Stimulated activated CD4-positive, alpha-beta T cell treated with anti-CD3 and anti-CD28 coated beads, Interleukin-4, amount 100 ng/mL, for 4 hours (primary cell): ENCODE measurements at regions not wholly inside any gene's neighbourhood (a gene's known extent, or its start where the extent isn't known, plus 50 kb on each side); places are given as distances from the start of the nearest gene placed in this dataset.
"Not testable (repeated sequence)": the region's sequence is repeated elsewhere in the genome, so short reads cannot be mapped to it uniquely, and the experiment has no call there.

Experiments
- DNase-seq, 2 experiments: peaks; one replicate each; pipeline ENCODE4 v3.0.0-alpha.2; 2020

- DNase-seq: no peak
These were observed 112.8 kb downstream of the DLEU7 start for GRCh38 chr13:50730496-50731351.

- DNase-seq: no peak
These were observed 112.1 kb downstream of the DLEU7 start for GRCh38 chr13:50731400-50731799.

GRCh38 chr13:50732712-50733111 is 110.8 kb downstream of the DLEU7 start:
- no peak for DNase-seq

- no peak for DNase-seq
These were observed 110.1 kb downstream of the DLEU7 start for GRCh38 chr13:50733392-50733791.

DNA sequence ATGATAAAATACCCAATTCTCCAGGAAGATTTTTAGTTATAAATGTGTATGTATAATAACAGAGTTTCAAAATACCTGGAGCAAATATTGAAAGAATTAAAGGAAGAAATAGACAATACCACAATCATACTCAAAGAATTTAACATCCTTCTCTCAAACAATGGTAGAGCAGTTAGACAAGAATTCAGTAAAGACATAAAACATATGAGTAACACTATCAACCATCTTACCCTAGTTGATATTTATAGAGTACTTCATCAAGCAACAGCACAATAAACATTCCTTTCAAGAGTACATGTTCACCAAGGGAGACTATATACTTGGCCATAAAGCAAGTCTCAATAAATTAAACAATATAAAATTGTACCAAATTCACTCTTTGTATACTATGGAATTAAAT is 108.4 kb downstream of the DLEU7 start:
- DNase-seq: no peak

GRCh38 chr13:50740052-50740741 is 103.3 kb downstream of the DLEU7 start:
- DNase-seq: no peak

DNA sequence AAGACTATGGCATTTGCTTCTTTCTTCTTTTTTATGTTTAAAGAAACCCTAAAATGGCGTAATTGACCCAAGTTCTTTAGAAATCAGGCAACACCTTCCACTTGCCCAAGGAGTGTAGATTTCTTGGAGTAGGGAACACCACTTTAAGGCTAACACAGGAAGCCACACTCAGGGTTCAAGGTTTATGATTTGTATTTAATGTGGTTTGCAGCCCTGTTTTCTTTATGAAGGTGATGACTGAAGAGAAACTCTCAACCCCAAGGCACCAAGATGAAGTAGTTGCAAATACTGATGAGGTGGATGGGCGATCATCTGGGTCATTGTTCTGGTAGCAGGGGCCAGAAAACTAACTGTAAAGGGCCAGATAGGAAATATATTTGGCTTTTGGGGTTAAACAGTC is 101.1 kb downstream of the DLEU7 start:
- DNase-seq: no peak

DNA sequence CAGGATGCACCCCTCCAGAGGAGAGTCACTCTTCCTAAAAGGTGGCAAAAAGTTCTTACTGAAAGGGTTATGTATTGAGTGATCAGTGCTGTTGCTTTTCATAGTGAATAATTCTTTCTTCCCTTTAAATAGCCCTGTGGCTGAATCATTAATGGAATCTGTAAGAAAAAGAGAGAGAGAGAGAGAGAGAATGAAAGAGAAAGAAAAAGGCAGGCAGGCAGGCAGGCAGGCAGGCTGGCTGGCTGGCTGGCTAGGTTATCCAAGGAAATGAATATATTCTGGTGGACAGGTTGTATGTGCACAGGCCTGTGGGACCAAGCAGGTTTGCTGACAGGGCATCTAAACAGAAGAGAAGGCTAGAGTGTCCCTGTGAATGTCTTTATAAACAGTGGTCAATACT is 100.5 kb downstream of the DLEU7 start:
- DNase-seq: no peak

DNA sequence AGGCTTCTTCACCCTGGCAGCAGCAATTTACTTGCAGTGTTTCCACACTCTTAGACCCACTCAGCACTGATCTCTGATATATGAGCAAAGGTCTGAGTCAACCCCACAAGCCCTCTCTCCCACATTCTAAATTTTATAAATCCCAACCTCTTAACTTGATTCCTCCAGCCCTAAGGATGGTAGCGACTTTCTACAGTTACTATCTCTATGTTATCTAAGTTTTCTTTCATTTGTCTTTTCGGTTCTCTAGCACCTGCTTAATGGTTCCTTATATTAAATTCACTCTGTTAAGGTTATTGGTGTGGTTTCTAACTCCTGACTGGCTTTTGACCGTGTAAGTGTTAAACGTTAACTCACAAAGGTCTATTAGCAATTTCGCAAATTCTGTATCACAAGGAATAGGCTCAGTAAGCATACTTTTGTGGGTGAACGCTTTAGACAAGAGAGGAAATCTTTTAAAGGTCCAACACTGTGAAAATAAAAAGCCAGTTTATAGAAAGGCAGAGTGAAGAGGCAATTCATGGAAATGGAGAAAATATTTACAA is 99.3 kb downstream of the DLEU7 start:
- DNase-seq: no peak

DNA sequence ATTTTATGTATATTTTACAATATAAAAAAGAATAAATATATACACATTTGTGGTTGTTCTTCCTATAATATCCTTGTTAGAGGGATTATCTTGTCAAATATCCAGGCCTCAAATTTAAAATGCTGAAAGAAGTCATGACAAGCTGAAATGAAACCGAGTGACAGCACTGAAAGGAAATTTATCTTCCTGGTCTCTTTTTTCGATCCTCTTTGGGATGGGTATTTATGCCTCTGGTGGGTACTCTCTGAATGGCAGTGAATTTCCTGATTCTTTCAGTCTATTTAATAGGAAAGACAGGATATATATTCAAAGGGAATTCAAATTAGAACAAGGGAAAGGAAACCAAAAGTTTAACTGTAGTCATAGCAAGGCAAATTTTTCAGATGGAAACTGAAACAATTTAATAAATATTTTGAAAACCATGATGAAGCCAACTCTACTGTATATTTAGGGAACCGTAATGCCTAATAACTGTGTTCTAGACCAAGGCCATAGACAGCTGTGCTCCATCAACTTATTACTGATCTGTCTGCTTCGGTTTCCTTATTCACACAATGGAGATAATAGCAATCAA is 97.9 kb downstream of the DLEU7 start:
- no peak for DNase-seq

DNA sequence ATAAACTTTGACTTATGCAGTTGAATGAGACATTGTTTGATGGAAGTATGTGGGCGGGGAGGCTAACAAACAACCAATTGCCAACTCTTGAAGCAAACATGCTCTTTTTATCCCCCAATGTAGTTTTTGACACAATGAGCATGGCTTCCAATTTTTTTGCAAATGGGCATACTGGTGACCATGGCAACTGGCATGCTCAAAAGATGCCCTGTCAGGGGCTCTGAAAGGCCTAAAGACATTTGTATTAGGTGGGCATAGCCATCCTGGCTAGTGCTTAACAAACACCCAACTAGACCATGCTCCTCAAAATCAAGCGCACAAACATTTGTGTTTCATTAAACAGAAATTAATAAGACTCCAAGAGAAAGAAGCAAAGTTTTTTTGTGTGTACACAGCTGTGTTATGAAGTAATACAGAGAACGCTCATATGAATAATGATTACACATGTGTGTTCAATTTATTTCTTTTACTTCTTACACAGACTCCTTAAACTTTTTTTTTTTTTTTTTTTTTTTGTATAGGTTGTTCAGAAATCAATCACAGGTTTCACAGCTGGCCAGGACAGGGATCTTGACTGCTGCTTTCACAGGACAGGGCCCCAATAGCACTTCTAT is 95.6 kb downstream of the DLEU7 start:
- DNase-seq: no peak

DNA sequence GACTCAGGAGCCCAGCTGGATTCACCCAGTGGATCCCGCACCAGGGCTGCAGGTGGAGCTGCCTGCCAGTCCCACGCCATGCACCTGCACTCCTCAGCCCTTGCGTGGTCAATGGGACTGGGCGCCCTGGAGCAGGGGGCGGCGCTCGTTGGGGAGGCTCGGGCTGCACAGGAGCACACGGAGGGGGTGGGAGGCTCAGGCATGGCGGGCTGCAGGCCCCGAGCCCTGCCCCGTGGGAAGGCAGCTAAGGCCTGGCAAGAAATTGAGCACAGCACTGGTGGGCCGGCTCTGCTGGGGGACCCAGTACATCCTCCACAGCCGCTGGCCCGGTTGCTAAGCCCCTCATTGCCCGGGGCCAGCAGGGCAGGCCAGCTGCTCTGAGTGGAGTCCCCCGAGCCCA is 90.3 kb downstream of the DLEU7 start:
- not testable (repeated sequence) for DNase-seq

- not testable (repeated sequence) for DNase-seq
These were observed 87.4 kb downstream of the DLEU7 start for GRCh38 chr13:50755862-50756685.

GRCh38 chr13:50757008-50757407 is 86.5 kb downstream of the DLEU7 start:
- no peak for DNase-seq

DNA sequence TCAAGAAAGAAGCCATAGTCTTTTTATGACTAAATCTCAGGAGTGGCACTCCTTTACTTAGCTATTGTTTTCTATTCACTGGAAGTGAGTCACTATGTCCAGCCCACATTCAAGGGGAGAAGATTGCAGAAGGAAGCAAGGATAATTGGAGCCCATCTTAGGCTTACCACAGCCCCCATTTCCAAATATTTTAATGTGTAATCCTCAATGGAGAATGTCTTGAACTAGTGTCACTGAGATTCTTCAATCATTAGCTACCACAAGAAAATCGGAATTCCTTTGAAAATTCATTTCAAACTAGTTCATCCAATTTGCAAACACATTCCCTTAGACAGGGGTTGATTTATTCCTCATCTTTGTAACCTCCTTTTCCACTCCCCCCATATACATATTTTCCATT is 84.7 kb downstream of the DLEU7 start:
- DNase-seq: no peak

DNA sequence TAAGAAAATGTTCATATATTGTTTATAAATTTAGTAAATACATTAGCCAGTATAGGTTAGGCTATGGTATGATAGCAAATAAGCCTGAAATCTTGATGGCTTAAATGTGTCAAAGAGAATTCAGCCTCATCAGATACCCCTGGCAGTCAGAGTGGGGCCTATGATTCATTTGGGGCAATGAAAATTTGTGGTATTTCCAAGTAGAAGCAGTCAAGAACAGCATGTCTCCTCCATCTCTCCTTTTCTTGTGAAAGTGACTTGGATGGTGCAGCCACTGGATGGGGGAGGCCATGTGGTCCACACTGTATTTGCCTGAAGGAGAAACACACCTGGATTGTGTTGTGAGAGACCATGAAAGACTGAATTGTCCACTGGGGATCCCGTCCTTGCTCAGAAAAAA is 82.7 kb downstream of the DLEU7 start:
- DNase-seq: no peak

GRCh38 chr13:50761406-50761805 is 82.1 kb downstream of the DLEU7 start:
- no peak for DNase-seq

DNA sequence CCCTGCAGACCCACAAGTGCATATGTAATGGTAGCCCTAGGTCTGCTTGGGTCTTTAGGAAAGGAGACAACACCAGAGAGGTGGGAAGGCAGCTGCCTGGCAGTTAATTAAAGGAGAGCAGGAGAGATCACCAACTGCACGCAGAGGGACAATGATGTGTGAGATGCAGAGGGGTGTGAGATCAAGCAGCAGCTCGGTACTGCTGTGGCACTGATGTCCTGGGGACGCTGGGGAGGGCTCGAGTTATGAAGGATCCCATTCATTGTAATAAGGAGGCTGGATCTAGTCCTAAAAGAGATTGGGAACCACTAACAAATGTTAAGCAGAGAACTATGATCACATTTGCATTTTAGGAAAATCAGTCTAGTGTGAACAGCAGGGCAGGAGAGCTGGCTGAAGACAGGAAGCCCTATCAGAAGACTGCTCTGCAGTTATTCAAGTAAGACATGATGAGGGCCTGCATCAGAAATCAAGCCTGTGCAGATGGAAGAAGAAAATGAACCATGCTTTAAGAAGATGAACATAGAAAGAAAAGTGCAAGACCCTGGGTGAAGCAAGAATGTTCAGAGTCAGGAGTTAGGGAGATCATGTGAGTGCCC is 80.4 kb downstream of the DLEU7 start:
- no peak for DNase-seq

DNA sequence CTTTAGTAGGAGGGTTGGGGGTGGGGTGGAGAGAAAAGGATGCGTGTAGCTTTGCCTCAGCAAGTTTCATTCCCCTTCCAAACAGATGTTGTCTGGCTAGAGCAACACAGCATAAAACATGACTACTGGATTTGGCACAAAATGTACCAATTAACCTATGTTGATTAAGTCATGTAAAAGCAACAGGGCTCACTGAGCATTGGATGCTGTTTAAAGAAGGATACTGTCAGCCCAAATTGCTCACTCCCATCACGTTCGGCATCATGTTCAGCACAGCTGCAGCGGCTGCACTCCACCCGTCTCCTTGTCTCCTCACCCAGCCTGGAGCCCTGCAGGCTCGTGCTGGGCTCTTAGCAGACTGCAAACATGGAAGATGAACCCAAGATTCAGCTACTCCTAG is 77.5 kb downstream of the DLEU7 start:
- DNase-seq: no peak

GRCh38 chr13:50766695-50767094 is 76.8 kb downstream of the DLEU7 start:
- DNase-seq: no peak

DNA sequence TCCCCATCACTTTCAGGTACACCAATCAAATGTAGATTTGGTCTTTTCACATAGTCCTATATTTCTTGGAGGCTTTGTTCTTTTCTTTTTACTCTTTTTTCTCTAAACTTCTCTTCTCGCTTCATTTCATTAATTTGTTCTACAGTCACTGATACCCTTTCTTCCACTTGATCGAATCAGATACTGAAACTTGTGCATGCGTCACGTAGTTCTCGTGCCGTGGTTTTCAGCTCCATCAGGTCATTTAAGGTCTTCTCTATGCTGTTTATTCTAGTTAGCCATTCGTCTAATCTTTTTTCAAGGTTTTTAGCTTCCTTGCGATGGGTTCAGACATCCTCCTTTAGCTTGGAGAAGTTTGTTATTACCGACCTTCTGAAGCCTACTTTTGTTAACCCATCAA is 70.6 kb downstream of the DLEU7 start:
- DNase-seq: not testable (repeated sequence)
